HG03521 (cell line): ENCODE measurements at regions not wholly inside any gene's neighbourhood (a gene's known extent, or its start where the extent isn't known, plus 50 kb on each side); places are given as distances from the start of the nearest gene placed in this dataset.
A peak's percentile ranks its signal among the peaks of the same experiment; 100 is the strongest.
"Not testable (repeated sequence)": the region's sequence is repeated elsewhere in the genome, so short reads cannot be mapped to it uniquely, and the experiment has no call there.

Experiments used
- ATAC-seq: cut with Tn5 transposase; IDR thresholded peaks from one replicate; pipeline ENCODE4 v1.9.1; 2021; ENCODE audit warnings: mild to moderate bottlenecking, moderate library complexity; ENCODE audit not compliant: unreplicated experiment

DNA sequence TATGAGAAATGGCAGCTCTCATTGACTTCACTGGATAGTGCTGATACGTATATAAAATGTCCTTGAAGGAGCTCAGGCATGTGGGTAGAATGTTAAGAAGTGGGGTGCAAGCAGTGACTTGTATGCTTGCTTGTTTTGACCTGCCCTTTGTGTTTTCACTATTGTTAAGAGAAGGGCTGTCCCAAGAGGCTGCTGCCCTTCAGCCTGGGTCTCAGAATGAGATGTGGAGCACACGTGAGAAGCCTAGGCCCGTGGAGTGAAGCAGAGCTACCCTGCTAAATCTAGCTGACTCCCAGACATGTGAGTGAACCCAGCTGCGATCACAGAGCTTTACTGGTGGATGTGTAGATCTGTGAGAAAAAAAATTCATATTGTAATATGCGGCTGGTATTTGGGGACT lies 305.3 kb upstream of the RGS17 start:
- no peak for ATAC-seq

DNA sequence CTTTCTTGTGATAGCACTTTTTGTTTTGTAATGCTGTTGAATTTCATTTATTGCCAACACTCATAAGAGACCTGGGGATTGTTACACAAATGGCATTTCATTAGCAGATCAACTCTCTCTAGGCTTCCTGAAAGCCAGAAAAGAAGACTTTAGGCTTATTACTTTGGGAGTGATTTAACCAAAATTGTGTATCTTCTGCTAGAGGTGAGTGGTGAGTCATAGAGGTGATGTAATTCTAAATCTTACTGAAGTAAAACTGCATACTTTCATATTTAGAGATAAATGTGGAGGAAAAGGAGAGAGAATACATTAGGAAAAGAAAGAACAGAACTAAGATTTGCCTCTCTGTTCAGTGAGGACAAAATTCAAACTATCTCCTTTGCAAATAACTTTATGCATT lies 304.7 kb upstream of the RGS17 start:
- no peak for ATAC-seq

DNA sequence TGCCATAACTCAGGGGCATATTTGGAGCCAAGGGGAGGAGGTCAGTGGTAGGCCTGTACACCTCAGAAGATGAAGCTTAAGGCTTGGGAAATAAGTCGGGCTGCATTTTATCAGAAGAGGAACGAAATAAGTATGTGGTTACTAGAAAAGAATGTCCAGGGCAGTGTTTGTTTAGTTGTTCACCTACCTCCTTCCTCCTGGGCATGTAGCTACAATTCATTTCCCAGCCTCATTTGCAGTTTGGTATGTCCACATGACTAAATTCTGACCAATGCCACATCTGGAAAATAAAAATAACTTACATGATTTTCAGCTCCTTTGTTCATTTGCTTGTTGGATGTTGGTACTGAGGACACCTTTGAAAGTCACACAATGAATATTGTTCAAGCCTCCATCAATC lies 294.5 kb upstream of the RGS17 start:
- no peak for ATAC-seq

DNA sequence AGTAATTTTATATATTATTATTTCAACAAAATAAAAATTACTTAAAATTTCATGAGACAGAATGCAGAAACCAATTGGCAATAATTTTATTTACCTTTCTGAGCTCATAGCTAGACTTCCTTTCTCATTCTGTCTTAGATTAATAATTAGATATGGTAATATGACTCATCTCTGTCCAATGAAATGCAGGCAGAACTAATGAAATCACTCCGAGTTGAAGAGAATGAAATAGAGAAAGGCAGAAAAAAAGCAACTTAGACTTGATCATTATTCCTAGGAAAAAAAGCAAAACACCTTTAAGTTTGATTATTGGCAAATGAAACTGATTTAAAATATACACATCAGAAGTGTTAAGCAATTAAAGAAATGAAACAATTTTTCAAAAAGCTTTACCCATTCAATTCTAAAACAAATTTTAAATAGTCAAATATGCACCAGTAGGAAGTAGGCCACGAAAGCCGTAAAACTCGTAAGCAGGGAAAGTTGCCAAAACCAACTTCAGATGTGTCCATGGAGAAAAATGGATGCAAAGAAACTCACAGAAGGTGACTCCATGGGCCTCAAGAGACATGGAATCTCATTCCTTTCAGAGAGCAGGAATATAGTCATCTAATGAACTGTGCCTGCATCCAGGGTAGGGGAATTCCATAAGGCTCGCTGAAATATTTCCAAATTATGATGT lies 293.8 kb upstream of the RGS17 start:
- ATAC-seq: no peak

DNA sequence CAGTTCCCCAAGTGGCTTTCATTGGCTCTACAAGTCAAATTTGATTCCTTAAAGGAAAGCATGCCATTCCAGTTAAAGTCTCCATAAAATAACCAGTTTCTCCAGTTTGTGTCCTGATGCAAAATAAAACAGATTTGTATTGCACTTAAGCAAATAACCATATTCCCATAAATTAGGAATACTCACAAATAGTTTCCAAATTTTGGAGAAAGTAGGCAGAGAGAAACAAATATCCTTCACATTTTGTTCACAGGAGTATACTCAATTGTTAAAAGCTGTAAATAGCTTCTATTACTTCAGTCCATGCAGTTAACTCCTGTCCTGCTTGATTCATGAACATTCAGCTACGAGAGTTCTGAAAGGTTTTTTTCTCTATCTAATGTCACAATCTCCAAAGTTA lies 281.4 kb upstream of the RGS17 start:
- ATAC-seq: no peak

DNA sequence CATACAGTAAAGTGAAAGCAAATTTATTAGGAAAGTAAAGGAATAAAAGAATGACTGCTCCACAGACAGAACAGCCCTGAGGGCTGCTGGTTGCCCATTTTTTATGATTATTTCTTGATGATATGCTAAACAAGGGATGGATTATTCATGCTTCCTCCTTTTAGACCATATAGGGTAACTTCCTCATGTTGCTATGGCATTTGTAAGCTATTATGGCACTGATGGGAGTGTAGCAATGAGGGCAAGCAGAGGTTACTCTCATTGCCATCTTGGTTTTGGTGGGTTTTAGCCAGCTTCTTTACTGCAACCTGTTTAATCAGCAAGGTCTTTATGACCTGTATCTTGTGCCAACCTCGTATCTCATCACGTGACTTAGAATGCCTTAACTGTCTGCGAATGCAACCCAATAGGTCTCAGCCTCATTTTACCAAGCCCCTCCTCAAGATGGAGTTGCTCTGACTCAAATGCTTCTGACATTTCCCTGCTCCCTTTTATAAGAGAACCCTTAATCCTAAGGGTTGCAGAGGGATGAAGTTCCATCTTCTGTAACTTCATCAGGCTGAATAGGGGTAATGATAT lies 280.1 kb upstream of the RGS17 start:
- ATAC-seq: no peak

DNA sequence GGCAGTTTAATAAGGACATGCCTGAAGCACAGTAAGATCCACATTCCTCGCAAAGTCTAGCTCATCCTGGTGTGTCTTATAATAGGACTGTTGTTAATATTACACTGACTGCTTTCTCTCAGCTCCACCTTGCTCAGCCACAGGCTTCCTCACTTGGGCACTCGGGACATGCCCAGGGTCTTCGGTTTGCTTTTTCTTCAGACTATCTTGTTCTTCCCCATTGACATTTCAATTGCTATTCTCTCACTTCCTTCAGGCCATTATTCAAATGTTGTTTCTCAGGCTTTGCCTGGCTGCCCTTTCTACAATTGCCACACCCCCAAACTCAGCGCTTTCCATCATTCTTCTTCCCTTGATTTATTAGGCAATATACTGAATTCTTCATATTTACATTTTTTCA lies 274.8 kb upstream of the RGS17 start:
- ATAC-seq: no peak

DNA sequence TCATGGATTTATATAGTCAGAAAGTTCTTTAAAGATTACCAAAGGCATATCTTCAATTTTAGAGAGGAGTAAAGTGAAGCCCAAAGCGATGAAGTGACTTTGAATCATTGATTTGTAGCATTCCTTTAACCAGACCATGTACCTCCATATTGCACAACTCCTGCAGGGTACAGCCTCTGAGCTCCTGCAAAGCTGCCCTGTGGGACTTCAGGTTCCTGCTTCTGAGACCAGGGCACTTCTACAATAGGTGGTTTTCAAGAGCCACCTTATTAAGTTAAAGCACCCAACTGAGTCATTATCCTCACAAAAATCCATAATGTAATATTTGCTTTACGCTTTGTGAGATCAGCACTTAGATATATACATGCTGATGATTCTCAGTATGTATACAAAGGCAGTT lies 270.7 kb upstream of the RGS17 start:
- no peak for ATAC-seq

DNA sequence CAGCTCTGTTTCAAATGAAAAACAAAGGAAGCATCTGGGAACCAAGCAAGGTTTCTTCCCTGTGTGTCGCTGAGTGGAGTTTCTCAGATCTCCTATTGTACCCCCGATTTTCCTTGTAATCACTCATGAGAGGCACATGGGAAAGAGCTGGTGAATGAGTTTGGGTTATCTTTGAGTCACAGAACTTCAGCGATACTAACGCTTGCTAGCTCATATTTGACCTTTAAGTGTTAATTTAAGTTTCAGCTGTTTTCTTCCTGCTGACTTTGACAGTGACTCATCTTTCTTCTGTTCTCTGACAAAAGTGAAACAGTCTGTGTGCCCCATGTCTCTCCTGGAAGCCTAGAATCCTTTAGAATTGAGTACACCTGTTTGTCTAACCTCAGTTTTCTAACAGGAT lies 261.1 kb upstream of the RGS17 start:
- no peak for ATAC-seq

DNA sequence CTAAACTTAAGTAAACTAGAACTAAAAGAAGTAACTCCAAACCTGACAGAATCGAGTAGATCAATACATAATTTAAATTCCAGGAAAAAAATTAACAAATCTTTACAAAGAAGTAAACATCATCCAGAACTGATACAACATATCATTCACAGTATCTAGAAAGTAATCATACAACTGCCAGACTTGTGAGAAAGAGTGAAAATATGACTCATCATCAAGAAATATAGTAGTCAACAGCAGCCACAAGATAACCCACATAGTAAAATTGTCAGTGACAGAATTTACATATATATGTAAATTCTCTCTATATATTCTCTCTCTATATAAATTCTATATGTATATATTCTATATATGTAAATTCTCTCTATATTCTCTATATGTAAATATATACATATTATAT lies 242.8 kb upstream of the RGS17 start:
- ATAC-seq: no peak

DNA sequence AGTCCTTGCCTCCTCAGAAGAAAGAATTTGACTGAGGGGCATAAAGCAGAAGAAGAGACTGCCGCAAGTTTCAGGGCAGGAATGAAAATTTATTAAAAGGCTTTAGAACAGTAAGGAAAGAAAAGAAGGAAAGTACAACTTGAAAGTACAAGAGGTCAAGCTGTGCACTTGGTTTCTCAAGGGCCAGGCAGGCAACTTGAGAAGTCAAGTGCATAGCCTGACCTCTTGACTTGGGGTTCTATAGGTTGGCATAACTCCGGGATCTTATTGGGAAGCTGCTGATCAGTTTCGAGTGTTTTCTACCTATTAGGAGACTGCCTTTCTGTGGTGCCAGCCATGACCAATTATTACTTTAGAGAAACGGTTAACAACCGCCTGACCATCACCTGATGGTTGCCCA lies 237.0 kb upstream of the RGS17 start:
- ATAC-seq: no peak

DNA sequence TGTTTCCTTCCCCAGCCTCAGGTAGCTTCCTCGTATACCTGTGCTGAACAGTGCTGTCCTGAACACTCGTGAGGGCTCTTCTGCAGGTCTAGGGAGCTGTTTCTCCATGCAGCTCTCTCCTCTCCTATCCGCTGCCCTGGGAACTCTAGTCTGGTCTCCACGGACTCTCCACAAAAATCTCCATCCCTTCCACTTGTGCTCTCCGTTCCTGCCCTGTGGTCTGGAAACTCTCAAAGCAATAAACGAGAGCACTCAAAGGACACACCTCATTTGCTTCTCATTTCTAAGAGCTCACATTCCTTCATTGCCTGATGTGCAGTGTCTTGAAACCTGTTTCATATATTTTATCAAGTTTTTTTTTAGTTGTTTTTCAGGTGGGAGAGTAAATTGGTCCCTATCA lies 235.9 kb upstream of the RGS17 start:
- no peak for ATAC-seq

DNA sequence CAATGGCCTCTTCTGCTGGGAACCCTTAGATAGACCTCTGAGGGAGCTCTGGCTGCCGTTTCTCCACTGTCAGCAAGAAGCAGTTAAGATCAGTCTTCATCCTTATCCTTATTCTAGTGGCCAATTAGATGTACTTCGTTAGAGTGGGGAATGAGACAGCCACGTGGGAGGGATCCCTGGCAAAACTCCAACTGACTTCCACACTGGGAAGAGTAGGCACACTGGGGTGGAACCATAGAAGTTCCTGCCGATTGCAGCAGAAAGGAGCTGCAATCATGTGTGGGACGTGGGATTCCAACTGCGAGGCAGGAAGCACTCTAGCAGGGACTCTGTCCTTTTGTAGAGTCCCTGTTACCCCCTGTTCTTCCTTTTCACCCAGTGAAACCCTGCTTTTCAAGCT lies 226.3 kb upstream of the RGS17 start:
- ATAC-seq: no peak

DNA sequence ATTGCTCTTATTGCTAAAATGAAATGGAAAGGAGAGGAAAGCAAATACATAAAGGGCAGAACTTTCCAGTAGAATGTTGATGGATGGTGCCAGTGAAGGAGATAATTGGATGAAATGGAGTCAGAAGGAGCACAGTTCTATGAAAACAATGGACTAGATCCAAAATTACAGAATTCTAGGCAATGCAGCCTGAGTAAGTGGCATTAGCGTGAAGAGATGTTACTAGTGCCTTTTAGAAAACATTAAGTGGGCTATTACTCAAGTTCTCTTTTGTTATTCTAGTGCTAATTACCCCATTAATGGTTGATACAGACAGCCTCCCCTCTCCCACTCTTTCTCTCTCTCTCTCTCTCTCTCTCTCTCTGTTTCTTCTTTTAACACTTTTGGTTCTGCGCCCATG lies 209.5 kb upstream of the RGS17 start:
- no peak for ATAC-seq

DNA sequence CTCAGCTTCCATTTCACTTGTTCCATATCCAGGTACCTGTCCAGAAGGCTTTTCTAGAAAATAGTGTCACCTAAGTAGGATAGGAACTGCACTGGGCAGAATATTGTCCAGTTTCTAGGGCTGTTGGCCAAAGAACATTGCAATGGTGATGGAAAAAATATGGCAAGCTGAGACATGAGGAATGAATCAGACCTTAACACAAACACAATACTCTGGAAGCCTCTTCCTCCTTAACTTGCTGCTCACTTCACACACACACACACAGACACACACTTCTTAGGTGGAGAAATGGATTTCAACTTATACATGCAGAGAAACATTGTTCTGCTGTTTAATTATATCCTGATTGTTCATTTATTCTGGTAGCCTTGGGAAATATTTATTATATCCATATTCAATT lies 203.0 kb upstream of the RGS17 start:
- no peak for ATAC-seq

DNA sequence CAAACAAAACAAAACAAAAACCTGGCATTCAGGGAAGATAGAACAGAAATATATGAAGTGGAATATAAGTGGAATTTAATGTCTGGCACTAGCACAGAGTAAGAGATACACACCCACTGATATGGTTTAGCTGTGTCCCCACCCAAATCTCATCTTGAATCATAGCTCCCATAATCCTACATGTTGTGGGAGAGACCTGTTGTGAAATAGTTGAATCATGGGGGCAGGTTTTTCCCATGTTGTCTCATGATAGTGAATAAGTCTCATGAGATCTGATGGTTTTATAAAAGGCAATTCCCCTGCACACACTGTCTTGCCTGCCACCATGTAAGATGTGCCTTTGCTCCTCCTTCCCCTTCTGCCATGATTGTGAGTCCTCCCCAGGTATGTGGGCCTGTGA lies 200.1 kb upstream of the RGS17 start:
- ATAC-seq: not testable (repeated sequence)

DNA sequence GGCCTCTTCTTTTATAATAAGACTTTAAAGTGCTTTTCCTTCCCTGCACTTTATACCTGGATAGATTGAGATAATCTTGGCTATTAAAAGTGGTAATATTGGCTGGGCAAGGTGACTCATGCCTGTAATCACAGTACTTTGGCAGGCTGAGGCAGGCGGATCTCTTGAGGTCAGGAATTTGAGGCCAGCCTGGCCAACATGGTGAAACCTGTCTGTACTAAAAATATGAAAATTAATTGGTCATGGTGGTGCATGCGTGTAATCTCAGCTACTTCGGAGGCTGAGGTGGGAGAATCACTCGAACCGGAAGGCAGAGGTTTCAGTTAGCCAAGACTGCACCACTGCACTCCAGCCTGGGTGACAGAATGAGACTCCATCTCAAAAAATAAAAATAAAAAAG lies 197.1 kb upstream of the RGS17 start:
- ATAC-seq: no peak

DNA sequence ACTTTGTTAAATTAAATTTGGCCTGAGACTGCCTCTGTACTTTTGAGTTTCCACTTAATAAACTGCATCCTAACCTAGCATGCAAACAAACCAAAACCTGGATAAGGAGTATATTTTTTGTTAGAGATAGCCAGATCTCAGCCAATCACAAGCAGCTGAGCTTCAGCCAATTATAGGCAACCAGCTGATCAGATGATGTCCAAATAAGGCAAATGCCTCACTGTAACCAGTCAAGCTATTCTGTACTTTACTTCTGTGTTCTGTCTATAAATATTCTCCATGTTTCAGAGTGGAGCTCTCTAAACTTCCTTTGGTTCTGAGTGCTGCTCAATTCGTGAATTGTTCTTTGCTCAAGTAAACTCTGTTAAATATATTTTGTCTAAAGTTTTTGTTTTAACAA lies 194.6 kb upstream of the RGS17 start:
- no peak for ATAC-seq

DNA sequence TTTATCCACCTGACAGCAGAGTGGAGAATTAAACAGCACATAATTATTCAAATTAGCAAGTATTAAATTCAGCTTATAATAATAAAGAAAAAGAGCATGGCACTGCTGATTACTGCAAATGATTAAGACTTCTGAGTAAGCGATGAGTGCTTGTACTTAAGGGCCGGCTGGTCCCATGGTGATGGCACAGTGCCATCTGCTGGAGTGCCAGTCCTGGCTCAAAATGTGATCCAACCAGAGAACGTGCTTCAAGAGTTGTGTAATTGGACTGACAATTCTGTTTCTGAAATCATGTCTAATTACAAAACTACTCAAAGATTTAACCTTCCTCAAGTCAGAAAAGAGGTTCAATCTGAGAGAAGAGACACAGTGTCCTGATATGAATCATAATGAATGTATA lies 181.6 kb upstream of the RGS17 start:
- peak; percentile 62 for ATAC-seq

DNA sequence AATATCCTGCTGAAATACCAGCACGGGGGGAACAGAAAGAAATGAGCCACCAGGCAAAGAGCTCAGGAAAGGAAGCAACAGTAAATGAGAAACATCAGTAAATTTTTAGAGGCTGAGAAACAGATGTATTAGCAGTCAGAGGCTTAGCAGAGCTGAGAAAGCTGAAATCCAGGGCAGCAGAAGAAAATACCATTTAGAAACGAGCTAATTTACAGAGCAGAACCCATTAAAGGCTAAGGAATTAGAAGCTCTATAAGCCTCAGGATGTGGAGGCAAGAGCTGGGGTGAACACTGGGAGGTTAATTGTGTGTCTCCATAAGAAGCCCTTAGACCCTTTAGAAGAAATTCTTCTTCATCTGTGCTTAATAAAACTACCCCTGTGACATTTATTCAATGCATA lies 178.6 kb upstream of the RGS17 start:
- no peak for ATAC-seq

DNA sequence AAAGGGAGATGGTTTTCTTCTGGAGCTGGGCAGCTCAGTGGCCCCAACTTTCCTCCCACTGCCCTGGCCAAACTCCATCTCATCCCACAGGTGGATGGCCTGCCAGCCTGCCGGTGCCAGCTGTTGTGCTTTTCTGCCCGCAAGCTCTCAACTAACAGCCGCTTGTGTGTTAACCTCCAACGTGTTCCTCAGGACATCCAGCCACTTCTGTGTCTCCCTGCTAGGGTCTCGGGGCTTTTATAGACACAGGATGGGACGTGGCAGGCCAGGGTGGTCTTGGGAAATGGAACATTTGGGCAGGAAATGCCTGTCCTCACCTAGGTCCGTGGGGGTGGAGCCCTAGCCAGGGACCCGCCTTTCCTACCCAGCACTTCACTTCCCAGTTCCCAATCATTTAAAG lies 171.1 kb upstream of the RGS17 start:
- ATAC-seq: no peak

DNA sequence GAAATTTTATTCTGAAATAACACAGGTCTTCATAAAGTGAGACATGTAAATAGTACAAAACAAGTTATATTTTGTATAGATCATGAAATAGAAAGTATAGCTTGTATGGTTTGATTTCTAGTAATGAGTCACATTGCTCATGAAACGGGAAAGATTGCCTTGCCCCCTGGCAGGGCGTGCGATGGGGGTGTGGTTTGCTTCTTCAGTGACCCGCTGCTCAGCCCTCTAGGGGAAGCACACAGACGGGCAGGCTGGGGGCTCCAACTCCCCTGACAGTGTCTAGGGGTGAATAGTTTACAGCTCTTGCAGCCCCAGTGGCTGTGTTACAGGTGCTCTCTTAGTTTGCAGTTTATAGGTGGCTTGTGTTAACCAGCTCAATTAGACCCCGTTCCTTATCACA lies 170.5 kb upstream of the RGS17 start:
- peak; percentile 66 for ATAC-seq

DNA sequence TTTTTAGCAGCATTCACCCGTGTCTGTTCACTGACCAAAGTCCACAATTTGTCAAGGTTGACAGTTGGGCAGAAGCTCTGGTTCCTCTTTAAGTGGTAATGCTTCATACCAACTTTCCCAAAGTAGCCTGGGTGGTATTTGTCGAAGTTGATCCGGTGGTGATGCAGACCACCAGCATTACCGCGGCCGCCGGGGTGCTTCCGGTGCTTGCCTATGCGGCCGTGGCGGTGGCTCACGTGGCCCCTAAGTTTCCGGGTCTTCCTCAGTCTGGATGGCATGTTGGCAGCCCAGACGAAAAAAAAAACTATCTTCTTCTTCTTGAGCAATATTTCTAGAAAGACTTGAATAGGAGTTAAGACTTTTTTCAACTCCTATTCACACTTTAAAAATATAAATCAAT lies 151.4 kb upstream of the RGS17 start:
- ATAC-seq: not testable (repeated sequence)
